OCI-LY1 (cell line): ENCODE measurements at regions not wholly inside any gene's neighbourhood (a gene's known extent, or its start where the extent isn't known, plus 50 kb on each side); places are given as distances from the start of the nearest gene placed in this dataset.

Experiments
- H2AFZ ChIP-seq: fragments of 200-600 bp; sonication (generic), shearing (Covaris generic); 2 replicates; pipeline ENCODE4 v1.6.0; 2014; ENCODE audit warnings: antibody characterized with exemption, mild to moderate bottlenecking, low read length
- H3F3A ChIP-seq: fragments of 200-600 bp; sonication (generic), shearing (Covaris generic); 2 replicates; pipeline ENCODE4 v1.6.0; 2014; ENCODE audit warnings: mild to moderate bottlenecking, antibody characterized with exemption, low read length, moderate library complexity; ENCODE audit not compliant: insufficient read depth
- H3K27ac ChIP-seq: fragments of 200-600 bp; sonication (generic); 2 replicates; pipeline ENCODE4 v1.5.1; 2014; ENCODE audit warnings: low read length, mixed run types, mild to moderate bottlenecking, low read depth; ENCODE audit not compliant: poor library complexity, severe bottlenecking
- H3K27me3 ChIP-seq: fragments of 200-600 bp; sonication (generic); 2 replicates; pipeline ENCODE4 v1.6.0; 2014; ENCODE audit warnings: antibody characterized with exemption, mild to moderate bottlenecking, low read length, moderate library complexity; ENCODE audit not compliant: insufficient read depth
- H3K36me3 ChIP-seq: fragments of 200-600 bp; sonication (generic); 2 replicates; pipeline ENCODE4 v1.6.1; 2014; ENCODE audit warnings: mild to moderate bottlenecking, antibody characterized with exemption, low read length, moderate library complexity, mixed read lengths; ENCODE audit not compliant: insufficient read depth
- H3K4me1 ChIP-seq: fragments of 200-600 bp; sonication (generic); 2 replicates; pipeline ENCODE4 v1.5.1; 2014; ENCODE audit warnings: mild to moderate bottlenecking, low read length, moderate library complexity; ENCODE audit not compliant: insufficient read depth, severe bottlenecking
- H3K4me2 ChIP-seq: fragments of 200-600 bp; sonication (generic), shearing (Covaris generic); 2 replicates; pipeline ENCODE4 v1.6.1; 2014; ENCODE audit warnings: low read length
- H3K4me3 ChIP-seq: fragments of 200-600 bp; sonication (generic); 2 replicates; pipeline ENCODE4 v1.5.1; 2014; ENCODE audit warnings: low read length, low read depth, mild to moderate bottlenecking, mixed read lengths; ENCODE audit not compliant: poor library complexity, severe bottlenecking
- H3K79me2 ChIP-seq: fragments of 200-600 bp; shearing (Covaris generic); 2 replicates; pipeline ENCODE4 v1.6.1; 2016; ENCODE audit warnings: mixed run types, low read length, mixed read lengths; ENCODE audit not compliant: insufficient read depth
- H3K9ac ChIP-seq: fragments of 200-600 bp; sonication (generic), shearing (Covaris generic); 2 replicates; pipeline ENCODE4 v1.6.1; 2014; ENCODE audit warnings: mild to moderate bottlenecking, low read length, mixed read lengths
- H3K9me2 ChIP-seq: fragments of 200-600 bp; sonication (generic), shearing (Covaris generic); 2 replicates; pipeline ENCODE4 v1.6.1; 2014; ENCODE audit warnings: low read depth, mild to moderate bottlenecking, low read length, mixed read lengths
- H3K9me3 ChIP-seq: fragments of 200-600 bp; shearing (Covaris generic); 2 replicates; pipeline ENCODE4 v1.6.1; 2014; ENCODE audit warnings: low read length, mixed read lengths
- H4K20me1 ChIP-seq: fragments of 200-600 bp; sonication (generic), shearing (Covaris generic); 2 replicates; pipeline ENCODE4 v1.6.0; 2016; ENCODE audit warnings: mild to moderate bottlenecking, low read length; ENCODE audit not compliant: insufficient read depth
- EZH2 ChIP-seq: fragments of 200-600 bp; sonication (generic), shearing (Covaris generic); IDR thresholded peaks from 2 replicates; pipeline ENCODE4 v1.8.0; 2017; ENCODE audit warnings: borderline replicate concordance, mixed run types, mild to moderate bottlenecking, antibody characterized with exemption, low read length, moderate library complexity, mixed read lengths
- TF ChIP-seq, protein P1 (sequence below): fragments of 200-600 bp; sonication (generic), shearing (Covaris generic); IDR thresholded peaks from 2 replicates; pipeline ENCODE4 v1.5.1; 2017; ENCODE audit warnings: mild to moderate bottlenecking, antibody characterized with exemption, low read length, moderate library complexity, mixed read lengths

DNA sequence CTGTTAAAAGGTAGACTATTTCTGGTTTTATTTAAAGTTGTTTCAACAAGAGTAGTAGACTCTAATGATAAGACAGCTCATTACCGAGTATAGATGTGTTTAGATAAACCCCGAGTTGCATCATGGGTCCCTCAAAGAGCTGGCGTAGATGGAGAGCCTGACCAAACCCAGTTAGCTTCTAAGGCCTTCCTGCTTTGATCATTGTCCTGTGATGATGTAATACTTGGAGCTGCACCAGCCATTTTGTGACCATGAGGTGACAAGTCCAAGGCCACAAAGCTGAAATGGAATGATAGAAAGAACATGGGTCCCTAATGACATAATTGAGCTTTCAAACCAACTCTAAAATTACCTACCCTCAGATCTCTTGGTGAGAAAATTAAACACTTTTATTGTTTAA lies 66.6 kb upstream of the TAB3 start:
- Histone ChIP-seq H3K4me2 (no peak overlapping the region), H3K4me3 (no peak overlapping the region), H3K4me1 (no peaks in the 10 kb centered on the region), H3K9me3 (no peaks in the 10 kb centered on the region), H3K36me3 (no peaks in the 10 kb centered on the region), H3K9ac (no peak overlapping the region), H3F3A (no peaks in the 10 kb centered on the region), H3K79me2 (no peaks in the 10 kb centered on the region), H4K20me1 (no peaks in the 10 kb centered on the region), H3K27me3 (no peaks in the 10 kb centered on the region), H3K9me2 (no peaks in the 10 kb centered on the region), H3K27ac (no peak overlapping the region), H2AFZ (no peak overlapping the region)
- TF ChIP-seq, protein P1, sequence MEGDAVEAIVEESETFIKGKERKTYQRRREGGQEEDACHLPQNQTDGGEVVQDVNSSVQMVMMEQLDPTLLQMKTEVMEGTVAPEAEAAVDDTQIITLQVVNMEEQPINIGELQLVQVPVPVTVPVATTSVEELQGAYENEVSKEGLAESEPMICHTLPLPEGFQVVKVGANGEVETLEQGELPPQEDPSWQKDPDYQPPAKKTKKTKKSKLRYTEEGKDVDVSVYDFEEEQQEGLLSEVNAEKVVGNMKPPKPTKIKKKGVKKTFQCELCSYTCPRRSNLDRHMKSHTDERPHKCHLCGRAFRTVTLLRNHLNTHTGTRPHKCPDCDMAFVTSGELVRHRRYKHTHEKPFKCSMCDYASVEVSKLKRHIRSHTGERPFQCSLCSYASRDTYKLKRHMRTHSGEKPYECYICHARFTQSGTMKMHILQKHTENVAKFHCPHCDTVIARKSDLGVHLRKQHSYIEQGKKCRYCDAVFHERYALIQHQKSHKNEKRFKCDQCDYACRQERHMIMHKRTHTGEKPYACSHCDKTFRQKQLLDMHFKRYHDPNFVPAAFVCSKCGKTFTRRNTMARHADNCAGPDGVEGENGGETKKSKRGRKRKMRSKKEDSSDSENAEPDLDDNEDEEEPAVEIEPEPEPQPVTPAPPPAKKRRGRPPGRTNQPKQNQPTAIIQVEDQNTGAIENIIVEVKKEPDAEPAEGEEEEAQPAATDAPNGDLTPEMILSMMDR, result no peak
- TF ChIP-seq EZH2, result no peak

DNA sequence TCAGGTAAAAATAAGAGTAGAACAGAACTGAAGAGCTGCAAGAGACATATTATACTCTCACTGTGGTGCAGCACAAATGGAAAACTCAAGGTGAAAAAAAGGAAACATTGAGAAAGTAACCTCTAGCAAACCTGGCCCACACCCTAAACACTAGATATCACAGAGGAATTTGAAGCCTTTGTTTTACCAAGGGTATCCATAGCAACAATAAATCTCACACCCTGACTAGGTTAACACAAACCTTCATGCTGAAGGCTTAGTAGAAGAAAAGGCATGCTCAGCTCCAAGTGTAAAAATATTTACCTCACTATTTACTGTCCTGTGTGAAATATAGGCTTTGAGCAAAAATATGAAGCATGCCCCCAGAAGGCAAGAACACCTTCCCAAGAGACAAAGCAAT lies 61.9 kb upstream of the TAB3 start:
- Histone ChIP-seq H3F3A (no peaks in the 10 kb centered on the region), H3K9me2 (no peaks in the 10 kb centered on the region), H3K9me3 (no peaks in the 10 kb centered on the region), H3K4me2 (no peak overlapping the region), H4K20me1 (no peaks in the 10 kb centered on the region), H3K4me1 (no peaks in the 10 kb centered on the region), H3K36me3 (no peaks in the 10 kb centered on the region), H2AFZ (no peak overlapping the region), H3K27ac (no peak overlapping the region), H3K27me3 (no peaks in the 10 kb centered on the region), H3K9ac (no peak overlapping the region), H3K4me3 (no peak overlapping the region), H3K79me2 (no peaks in the 10 kb centered on the region)
- TF ChIP-seq, protein P1, result no peak
- no peak for TF ChIP-seq EZH2

DNA sequence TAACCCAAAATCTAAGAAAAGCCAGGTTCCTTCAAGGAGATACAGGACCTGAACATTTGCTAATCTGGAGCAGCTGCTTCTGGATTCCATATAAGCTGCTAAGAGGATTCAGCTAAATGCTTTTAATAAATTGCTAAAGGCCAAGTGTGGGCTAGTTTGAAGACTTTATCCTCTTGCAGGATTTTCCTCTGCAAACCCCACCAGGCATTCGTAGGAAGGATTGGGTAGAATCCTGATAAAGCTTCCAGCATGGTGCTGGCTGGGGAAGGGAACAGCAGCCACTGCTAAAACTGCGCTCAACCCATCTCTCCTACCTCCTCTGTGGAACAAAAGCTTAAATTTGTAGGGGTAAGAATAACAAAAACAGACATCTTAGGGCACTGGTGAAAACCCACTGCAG lies 61.3 kb upstream of the TAB3 start:
- no peaks in the 10 kb centered on the region for H3K9me3 ChIP-seq
- H3K27ac ChIP-seq, result no peak overlapping the region
- no peak overlapping the region for H2AFZ ChIP-seq
- no peaks in the 10 kb centered on the region for H3K79me2 ChIP-seq
- H3K27me3 ChIP-seq, result no peaks in the 10 kb centered on the region
- no peaks in the 10 kb centered on the region for H3K9me2 ChIP-seq
- no peaks in the 10 kb centered on the region for H3K36me3 ChIP-seq
- no peaks in the 10 kb centered on the region for H4K20me1 ChIP-seq
- H3K4me2 ChIP-seq, result no peak overlapping the region
- no peaks in the 10 kb centered on the region for H3F3A ChIP-seq
- H3K9ac ChIP-seq, result no peak overlapping the region
- TF ChIP-seq EZH2, result no peak
- TF ChIP-seq, protein P1, result no peak
- H3K4me3 ChIP-seq, result no peak overlapping the region
- no peaks in the 10 kb centered on the region for H3K4me1 ChIP-seq
